ENCODE measurements at regions not wholly inside any gene's neighbourhood (a gene's known extent, or its start where the extent isn't known, plus 50 kb on each side); places are given as distances from the start of the nearest gene placed in this dataset.

- TF ChIP-seq CTCF (IDR thresholded peaks at IDR 0.05) (no peak), POLR2A (IDR thresholded peaks at IDR 0.05) (no peak), POLR2AphosphoS5 (IDR thresholded peaks at IDR 0.05) (no peak), EP300 (IDR thresholded peaks at IDR 0.05) (no peak)
Observed at GRCh38 chr7:50206453-50207250, 97.9 kb upstream of the IKZF1 start.
